Fibroblast of skin of right quadriceps (primary cell): ENCODE measurements at regions not wholly inside any gene's neighbourhood (a gene's known extent, or its start where the extent isn't known, plus 50 kb on each side); places are given as distances from the start of the nearest gene placed in this dataset.
"Not testable (repeated sequence)": the region's sequence is repeated elsewhere in the genome, so short reads cannot be mapped to it uniquely, and the experiment has no call there.

ENCODE experiments used
- DNase-seq: peaks from one replicate; pipeline ENCODE4 v3.0.0-alpha.2; 2013

GRCh38 chr12:58750484-58750883 lies 169.8 kb downstream of the LRIG3 start:
- DNase-seq: peak; percentile 97

- DNase-seq: peak; percentile 90
Observed at GRCh38 chr12:58757422-58757821, 162.9 kb downstream of the LRIG3 start.

GRCh38 chr12:58759745-58760144 lies 160.6 kb downstream of the LRIG3 start:
- DNase-seq: not testable (repeated sequence)

GRCh38 chr12:58761308-58761707 lies 159.0 kb downstream of the LRIG3 start:
- DNase-seq: no peak

- DNase-seq: peak; percentile 74
Observed at GRCh38 chr12:58764100-58764953, 156.0 kb downstream of the LRIG3 start.

- peak; percentile 23 for DNase-seq
Observed at GRCh38 chr12:58765076-58765475, 155.2 kb downstream of the LRIG3 start.

GRCh38 chr12:58765653-58766512 lies 154.4 kb downstream of the LRIG3 start:
- DNase-seq: no peak

- DNase-seq: peak; percentile 64
Observed at GRCh38 chr12:58766513-58766870, 153.8 kb downstream of the LRIG3 start.

GRCh38 chr12:58767496-58767895 lies 152.8 kb downstream of the LRIG3 start:
- DNase-seq: no peak

GRCh38 chr12:58773986-58774385 lies 146.3 kb downstream of the LRIG3 start:
- DNase-seq: no peak

- no peak for DNase-seq
Observed at GRCh38 chr12:58774731-58775130, 145.6 kb downstream of the LRIG3 start.

GRCh38 chr12:58775396-58775795 lies 144.9 kb downstream of the LRIG3 start:
- no peak for DNase-seq

- DNase-seq: no peak
Observed at GRCh38 chr12:58776144-58776543, 144.2 kb downstream of the LRIG3 start.

GRCh38 chr12:58777815-58778214 lies 142.5 kb downstream of the LRIG3 start:
- DNase-seq: no peak

- no peak for DNase-seq
Observed at GRCh38 chr12:58781609-58782008, 138.7 kb downstream of the LRIG3 start.

- DNase-seq: no peak
Observed at GRCh38 chr12:58787021-58787760, 133.1 kb downstream of the LRIG3 start.

- no peak for DNase-seq
Observed at GRCh38 chr12:58794859-58795258, 125.4 kb downstream of the LRIG3 start.

- no peak for DNase-seq
Observed at GRCh38 chr12:58795825-58796224, 124.5 kb downstream of the LRIG3 start.

GRCh38 chr12:58801986-58802385 lies 118.3 kb downstream of the LRIG3 start:
- peak; percentile 37 for DNase-seq

- peak; percentile 89 for DNase-seq
Observed at GRCh38 chr12:58803908-58804307, 116.4 kb downstream of the LRIG3 start.

GRCh38 chr12:58804749-58805148 lies 115.6 kb downstream of the LRIG3 start:
- DNase-seq: no peak

- DNase-seq: peak; percentile 34
Observed at GRCh38 chr12:58809064-58809607, 111.2 kb downstream of the LRIG3 start.

GRCh38 chr12:58811346-58811745 lies 109.0 kb downstream of the LRIG3 start:
- DNase-seq: no peak
